NB4 (cell line): ENCODE measurements at regions not wholly inside any gene's neighbourhood (a gene's known extent, or its start where the extent isn't known, plus 50 kb on each side); places are given as distances from the start of the nearest gene placed in this dataset.

ENCODE experiments used
- MYC ChIP-seq: IDR thresholded peaks from 2 replicates; pipeline ENCODE4 v1.6.1; 2011; ENCODE audit warnings: low read depth, low read length
- POLR2A ChIP-seq: IDR thresholded peaks from 2 replicates; pipeline ENCODE4 v1.6.1; 2011; ENCODE audit warnings: mild to moderate bottlenecking; ENCODE audit not compliant: insufficient read length; ENCODE audit errors: extremely low read depth
- TF ChIP-seq, protein P1 (sequence below): IDR thresholded peaks from one replicate; pipeline ENCODE4 v1.5.1; 2012; ENCODE audit warnings: low read depth, low read length
- TF ChIP-seq, protein P2 (sequence below): IDR thresholded peaks from 2 replicates; pipeline ENCODE4 v1.6.1; 2011; ENCODE audit warnings: low read depth, low read length

DNA sequence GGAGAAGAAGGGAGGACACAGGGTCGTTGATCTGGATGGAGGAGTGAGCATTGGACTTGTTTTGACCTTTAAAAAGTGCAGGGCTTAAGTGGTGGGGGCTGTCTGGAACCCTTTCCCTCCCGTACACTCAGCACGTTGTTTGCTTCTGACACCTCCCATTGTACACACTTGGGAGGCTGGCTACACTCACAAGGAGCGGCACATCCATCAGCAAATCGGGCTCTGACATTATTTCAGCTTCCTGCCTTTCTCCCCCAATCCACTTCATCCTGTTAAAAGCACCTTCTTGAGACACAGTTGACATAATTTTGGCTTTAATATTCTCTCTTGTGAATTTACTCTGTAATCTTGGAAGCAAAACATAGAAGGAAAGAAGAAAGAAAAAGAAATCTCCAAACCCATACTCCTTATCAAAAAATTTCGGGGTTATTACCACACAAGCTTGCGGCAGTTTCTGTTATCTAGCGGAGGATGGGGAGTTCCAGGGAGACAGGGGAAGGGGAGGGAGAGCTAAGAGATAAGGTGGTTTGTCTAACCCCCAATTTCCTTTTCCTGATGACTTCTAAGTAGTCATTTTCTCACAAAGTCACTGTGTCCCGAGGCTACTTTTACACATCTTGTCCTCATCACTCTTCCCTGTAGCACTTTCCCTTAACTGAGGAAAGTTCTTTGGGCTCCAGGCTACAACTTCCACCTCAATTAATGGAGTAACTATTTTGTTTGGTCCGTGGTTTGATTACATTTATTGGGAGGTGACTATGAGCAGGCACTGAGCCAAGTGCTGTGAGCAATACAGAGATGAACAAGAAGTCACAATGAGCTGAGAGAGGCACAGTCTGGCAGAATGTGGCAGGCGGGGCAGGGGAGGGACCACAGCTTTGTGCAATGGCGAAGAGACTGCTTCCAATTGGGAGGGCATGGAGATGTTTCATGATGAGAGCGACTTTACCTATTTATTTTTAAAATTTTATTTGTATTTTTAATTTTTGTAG lies 240.1 kb upstream of the MEX3C start:
- TF ChIP-seq, protein P1, sequence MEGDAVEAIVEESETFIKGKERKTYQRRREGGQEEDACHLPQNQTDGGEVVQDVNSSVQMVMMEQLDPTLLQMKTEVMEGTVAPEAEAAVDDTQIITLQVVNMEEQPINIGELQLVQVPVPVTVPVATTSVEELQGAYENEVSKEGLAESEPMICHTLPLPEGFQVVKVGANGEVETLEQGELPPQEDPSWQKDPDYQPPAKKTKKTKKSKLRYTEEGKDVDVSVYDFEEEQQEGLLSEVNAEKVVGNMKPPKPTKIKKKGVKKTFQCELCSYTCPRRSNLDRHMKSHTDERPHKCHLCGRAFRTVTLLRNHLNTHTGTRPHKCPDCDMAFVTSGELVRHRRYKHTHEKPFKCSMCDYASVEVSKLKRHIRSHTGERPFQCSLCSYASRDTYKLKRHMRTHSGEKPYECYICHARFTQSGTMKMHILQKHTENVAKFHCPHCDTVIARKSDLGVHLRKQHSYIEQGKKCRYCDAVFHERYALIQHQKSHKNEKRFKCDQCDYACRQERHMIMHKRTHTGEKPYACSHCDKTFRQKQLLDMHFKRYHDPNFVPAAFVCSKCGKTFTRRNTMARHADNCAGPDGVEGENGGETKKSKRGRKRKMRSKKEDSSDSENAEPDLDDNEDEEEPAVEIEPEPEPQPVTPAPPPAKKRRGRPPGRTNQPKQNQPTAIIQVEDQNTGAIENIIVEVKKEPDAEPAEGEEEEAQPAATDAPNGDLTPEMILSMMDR: no peak
- no peak for TF ChIP-seq POLR2A
- TF ChIP-seq, protein P2, sequence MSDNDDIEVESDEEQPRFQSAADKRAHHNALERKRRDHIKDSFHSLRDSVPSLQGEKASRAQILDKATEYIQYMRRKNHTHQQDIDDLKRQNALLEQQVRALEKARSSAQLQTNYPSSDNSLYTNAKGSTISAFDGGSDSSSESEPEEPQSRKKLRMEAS: no peak
- TF ChIP-seq MYC: no peak
